ENCODE measurements at regions not wholly inside any gene's neighbourhood (a gene's known extent, or its start where the extent isn't known, plus 50 kb on each side); places are given as distances from the start of the nearest gene placed in this dataset.

- no peak for DNase-seq (ENCODE audit: low read depth in 2 of 2)
Measured at GRCh38 chr13:105220881-105221280, 1314.6 kb downstream of the EFNB2 start.

- DNase-seq (ENCODE audit: low read depth in 2 of 2), result no peak
Measured at GRCh38 chr13:105220063-105220462, 1315.4 kb downstream of the EFNB2 start.

DNA sequence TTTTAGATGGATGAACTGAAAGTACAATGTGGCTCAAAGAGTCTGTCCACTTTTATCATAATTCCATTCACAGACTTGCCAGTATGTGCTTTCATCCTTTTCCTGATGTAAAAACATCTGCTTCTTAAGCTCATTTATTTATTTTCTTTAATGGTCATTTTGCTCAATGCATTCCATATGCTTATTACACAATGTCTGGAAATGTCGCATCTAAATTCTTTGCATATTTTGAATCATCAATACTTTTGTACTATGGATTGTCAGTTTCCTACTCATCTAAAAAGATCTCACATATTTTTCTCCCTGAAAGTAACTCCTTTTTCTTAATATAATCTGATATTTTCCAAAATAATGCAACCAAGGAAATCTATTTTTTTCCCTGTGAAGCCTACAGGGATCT lies 1315.8 kb downstream of the EFNB2 start:
- no peak for DNase-seq (ENCODE audit: low read depth in 2 of 2)

DNA sequence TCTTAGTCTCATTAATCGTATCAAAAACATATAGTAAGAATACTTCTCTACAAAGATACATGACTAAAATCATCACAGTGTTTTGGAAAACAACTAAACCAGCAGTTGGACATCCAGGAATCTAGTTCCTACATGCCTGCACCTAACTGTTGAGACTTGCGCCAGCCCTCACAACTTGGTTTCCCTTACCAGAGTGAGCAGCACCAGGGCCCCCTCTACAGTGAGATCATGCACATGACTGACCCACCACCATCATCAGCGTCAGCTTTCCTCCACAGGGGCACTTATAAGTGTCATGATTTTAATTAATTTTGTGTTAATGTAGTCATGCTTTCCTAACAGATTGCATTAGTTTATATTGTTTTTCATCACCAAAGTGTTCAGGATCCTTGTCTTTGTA lies 1322.0 kb downstream of the EFNB2 start:
- DNase-seq (ENCODE audit: low read depth in 2 of 2), result no peak

DNA sequence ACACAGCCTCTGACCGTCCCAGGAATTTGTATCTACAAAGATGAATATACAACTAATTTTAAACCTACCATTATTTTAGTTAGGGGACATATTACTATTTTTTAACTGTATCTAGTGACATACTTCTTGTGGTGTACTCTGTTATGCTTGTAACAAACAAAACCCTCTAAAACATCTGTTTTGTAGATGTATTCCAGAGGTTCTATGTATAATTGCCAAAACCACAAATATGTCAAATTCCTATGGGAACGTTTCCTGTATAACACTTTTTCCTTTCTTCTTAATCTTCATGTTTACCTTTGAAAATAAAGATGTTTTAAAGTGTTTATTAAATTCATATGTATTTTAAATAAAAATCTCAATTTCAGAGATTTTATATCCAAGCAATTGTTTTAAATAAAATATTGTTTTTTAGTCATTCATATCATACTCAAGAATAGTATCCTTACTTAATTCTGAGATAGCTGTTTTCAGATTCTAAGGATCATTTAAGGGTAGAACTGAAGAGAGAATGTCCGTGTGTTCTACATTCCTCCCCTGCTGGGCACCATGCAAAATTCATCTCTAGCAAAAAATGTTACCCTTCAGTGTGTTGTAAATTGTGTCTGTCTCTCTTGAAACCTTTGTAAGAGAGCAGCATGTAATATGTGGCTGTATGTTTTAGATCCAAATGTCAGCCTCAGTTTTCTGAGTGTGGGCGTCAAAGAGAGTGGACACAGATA lies 1327.7 kb downstream of the EFNB2 start:
- no peak for DNase-seq (ENCODE audit: low read depth in 2 of 2)

DNA sequence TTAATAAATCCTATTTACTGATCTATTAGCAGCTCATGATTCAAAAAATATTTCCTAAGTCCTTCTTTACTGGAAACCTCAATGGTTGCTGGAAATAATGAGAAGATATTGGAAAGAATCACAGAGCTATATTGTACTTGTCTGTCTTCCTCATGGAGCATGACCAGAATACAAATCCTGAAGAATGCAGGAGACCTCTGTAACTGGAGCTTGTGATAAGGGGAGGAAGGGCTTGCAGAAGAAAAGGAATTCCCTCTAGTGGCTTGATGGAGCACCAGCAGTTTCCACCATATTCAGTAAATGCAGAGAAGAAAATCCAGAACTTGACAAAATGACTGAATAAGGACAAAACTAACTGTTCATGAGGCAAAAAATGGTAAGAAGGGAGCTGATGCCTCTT lies 1333.1 kb downstream of the EFNB2 start:
- no peak for DNase-seq (ENCODE audit: low read depth in 2 of 2)

DNA sequence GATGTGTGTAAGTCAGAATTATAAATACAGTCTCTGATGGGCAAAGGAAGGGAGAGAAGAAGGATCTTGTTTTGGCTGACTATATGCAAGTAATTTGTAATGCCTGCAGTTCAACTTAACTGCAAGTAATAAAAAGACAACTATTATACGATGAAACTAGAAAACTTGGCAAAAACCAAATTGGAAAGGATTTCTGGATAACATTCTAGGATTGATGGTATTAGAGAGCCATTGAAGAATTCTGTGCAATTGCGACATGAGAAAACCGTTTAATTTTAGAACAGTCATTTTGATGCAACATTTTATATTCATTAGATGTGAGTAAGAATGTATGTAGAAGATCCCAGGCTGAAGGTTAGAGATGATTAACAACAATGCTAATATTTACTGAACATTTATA lies 1334.1 kb downstream of the EFNB2 start:
- DNase-seq (ENCODE audit: low read depth in 2 of 2), result no peak

GRCh38 chr13:105200181-105200580 lies 1335.3 kb downstream of the EFNB2 start:
- no peak for DNase-seq (ENCODE audit: low read depth in 2 of 2)

DNA sequence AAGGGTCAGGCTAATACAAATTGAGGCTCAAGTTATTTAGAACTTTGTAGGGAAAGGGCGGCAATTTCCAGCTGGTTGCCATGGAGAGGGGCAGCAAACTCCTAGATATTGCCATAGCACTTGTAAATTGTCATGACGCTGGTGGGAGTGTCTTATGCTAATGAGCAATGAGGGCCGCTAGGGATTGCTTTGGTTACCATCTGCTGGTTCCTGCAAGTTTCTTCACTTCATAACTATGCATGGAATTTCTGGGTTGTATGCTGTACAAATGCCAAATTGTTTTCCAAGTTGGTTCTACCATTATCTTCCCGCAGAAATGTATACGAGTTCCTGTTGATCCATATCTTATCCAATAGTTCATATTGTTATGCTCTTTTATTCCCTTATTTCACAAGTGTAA lies 1339.4 kb downstream of the EFNB2 start:
- no peak for DNase-seq (ENCODE audit: low read depth in 2 of 2)

DNA sequence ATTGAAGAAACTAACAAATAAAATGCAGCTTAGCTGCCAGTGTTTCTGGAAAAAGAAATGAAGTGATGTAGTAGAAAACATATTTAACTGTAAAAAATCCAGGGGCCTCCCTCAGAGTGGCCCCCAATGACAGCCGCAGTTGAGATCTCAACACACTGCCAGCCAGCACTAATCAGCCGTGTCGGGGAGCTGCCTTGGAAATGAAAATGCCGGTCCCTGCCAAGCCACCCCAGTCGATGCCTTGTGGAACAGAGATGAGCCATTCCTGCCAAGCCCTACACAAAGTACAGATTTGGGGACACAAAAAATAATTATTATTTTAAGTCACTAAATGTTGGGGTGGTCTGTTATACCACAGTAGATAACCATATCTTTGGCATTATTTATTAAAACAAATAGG lies 1342.4 kb downstream of the EFNB2 start:
- DNase-seq (ENCODE audit: low read depth in 2 of 2), result no peak

DNA sequence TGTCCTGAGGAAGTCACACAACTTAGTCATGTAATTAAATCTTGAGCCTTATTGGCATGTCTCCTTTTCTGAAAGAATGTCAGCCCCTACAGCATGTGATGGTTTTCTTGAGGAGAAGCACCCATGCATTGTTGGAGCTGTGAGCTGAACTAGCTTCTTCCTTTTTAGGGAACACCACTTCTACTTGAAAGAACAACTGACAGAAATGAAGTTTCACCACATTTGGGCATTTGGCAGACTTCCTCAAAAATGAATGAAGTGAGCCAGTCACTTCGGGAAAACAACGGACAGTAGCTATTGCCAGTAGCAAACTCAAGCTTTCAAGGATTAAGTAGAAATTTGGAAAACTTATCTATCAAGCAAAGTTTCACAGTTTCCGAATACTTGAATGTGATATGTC lies 1351.3 kb downstream of the EFNB2 start:
- no peak for DNase-seq (ENCODE audit: low read depth in 2 of 2)

DNA sequence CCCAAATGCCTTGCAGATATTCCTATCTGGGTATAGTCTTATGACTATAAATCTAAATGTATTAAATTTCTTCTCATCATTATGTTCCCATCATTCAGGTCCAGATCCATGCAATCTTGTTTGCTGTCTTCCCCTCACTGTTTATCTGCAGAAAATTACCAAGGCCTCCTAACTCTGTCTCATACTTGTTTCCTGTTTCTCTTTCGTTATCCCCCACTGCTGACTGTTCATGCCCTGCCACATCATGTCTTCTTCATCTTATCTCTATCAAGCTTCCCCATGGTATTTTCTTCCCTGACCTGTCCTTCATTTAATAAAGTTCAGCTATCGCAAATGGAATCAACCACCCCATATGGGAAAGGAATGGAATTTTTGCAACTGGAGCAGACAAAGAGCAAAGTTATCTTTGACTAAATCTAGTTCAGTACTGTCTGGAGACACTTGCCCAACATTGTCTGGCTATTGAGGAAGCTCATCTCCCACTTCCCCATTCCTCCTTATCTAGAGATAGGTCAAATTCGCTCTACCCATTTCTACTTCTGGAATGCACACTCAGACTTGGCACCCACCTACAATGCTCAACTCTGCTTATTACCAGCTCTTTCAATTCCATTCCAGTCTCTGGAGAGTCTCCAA lies 1358.1 kb downstream of the EFNB2 start:
- DNase-seq (ENCODE audit: low read depth in 2 of 2), result no peak

- DNase-seq (ENCODE audit: low read depth in 2 of 2), result no peak
Measured at GRCh38 chr13:105170438-105170837, 1365.0 kb downstream of the EFNB2 start.

DNA sequence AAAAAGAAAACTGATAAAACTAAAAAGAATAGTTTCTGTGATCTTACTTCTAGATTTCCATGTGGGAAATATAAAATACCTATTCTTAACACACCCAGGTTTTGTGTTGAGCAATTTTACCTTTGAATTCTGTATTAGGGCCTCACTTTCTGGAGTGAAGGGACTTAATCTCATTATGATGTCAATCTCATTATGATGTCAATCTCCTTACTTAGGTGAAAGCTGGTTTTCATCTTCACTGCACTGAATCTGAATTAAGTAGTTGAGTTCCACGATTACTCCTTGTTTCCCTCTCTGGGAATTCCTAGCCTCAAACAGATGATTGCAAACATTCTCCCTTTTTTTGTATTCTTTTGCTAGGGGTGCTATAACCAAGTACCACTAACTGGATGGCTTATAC lies 1367.2 kb downstream of the EFNB2 start:
- no peak for DNase-seq (ENCODE audit: low read depth in 2 of 2)

GRCh38 chr13:105167385-105167784 lies 1368.1 kb downstream of the EFNB2 start:
- DNase-seq (ENCODE audit: low read depth in 2 of 2), result no peak

- DNase-seq (ENCODE audit: low read depth in 2 of 2), result no peak
Measured at GRCh38 chr13:105165449-105166125, 1369.9 kb downstream of the EFNB2 start.

DNA sequence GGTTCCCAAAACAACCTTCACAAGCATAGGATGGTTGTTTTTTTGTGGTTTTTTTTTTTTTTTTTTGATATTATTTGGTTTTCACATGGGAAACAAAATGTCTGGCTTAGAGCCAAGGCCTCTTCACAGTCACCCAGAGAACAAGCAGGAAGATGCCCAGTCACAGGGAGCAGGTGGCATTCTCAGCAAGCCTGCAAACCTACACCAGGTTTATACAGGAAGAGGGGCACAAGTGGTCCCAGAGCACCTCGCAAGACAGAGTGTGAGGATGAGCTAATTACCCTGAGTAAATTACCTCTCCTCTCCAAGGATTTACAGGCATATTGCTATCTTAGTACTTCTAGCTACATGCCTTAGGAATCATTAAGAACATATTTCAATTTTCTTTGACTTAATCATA lies 1375.6 kb downstream of the EFNB2 start:
- DNase-seq (ENCODE audit: low read depth in 2 of 2), result no peak

DNA sequence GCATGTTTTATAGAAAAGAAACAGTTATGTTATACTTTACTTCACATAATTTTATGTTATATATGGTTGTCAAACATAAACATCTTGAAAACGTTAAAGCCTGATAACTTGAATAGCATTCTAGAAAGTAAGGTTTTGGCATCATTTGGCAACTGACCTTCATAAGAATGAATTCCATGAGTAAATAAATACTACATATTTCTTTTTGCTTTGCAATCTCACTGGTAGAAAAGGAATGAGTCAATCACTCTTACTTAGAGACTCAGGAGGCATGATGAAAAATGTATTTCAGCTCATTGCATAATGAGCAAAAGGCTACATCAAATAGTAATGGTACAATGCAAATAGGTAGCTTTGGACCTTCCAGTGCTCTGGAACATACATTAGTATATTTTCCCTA lies 1381.9 kb downstream of the EFNB2 start:
- no peak for DNase-seq (ENCODE audit: low read depth in 2 of 2)

DNA sequence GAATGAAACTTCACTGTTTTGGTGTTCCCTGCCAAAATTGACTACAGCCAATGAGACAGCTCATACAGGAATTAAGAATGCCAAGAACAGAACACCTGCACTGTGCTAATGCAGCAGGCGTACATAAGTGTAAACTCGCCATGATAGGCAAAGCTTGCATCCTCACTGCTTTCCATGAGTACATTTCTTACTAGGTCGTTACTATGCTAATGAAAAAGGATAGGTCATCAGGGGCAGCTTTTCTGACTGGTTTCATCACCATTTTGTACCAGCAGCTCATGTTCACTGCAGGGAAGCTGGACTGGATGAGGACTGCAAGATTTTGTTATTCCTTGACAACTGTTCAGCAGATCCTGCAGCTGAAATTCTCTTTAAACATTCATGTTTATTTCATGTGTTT lies 1383.8 kb downstream of the EFNB2 start:
- DNase-seq (ENCODE audit: low read depth in 2 of 2), result no peak

GRCh38 chr13:105147461-105147860 lies 1388.0 kb downstream of the EFNB2 start:
- no peak for DNase-seq (ENCODE audit: low read depth in 2 of 2)

DNA sequence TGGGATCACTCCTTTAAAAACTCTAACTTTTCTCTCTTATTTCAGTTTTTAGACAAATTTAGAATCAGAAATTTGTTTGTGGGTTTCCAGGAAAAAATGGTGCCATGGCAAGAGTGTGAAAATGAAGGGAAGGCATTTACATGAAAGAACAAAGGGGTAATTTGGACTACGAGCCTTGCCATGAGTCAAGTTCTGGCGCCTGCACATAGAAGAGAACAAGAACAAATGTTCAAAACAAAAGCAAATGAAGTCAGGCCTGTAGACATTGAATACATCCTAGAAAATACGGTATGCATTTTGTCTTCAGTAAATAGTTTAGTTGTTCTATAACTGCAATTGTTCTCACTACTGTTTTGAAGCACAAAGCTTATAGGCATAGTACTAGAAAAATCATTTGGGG lies 1390.5 kb downstream of the EFNB2 start:
- no peak for DNase-seq (ENCODE audit: low read depth in 2 of 2)

- no peak for DNase-seq (ENCODE audit: low read depth in 2 of 2)
Measured at GRCh38 chr13:105144020-105144419, 1391.4 kb downstream of the EFNB2 start.

GRCh38 chr13:105142556-105142955 lies 1392.9 kb downstream of the EFNB2 start:
- DNase-seq (ENCODE audit: low read depth in 2 of 2), result no peak
